ENCODE measurements at regions not wholly inside any gene's neighbourhood (a gene's known extent, or its start where the extent isn't known, plus 50 kb on each side); places are given as distances from the start of the nearest gene placed in this dataset.

DNA sequence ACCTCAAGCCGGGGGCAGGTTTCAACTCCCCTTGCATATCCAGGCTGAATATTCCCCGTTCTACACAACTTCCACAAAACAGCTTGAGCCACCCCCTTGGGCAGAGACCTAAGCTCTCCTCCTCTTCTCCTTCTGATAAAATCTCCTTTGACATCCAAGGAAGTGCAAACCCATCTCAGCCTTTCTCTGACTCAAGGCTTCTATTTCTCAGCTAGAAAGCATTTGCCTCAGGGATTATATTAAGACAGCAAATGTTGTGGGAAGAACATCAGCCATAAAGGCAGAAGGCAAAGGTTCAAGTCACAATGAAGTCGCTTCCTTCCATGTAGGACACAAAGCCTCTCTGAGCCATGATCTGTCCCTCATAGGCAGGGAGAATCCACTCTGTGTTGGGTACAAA, 386.6 kb upstream of the ARID1B start:
- Mint-ChIP-seq H3K9me3 (ENCODE audit: unreplicated experiment) (no peaks in the 10 kb centered on the region), H3K36me3 (ENCODE audit: low read depth, unreplicated experiment) (no peaks in the 10 kb centered on the region), H3K4me3 (ENCODE audit: unreplicated experiment) (no peak overlapping the region), H3K4me1 (ENCODE audit: unreplicated experiment) (peaks cover 8% of the 10 kb centered on the region), H3K27ac (ENCODE audit: unreplicated experiment) (no peak overlapping the region), H3K27me3 (ENCODE audit: unreplicated experiment) (peaks cover 2% of the 10 kb centered on the region)
- no peak for DNase-seq (ENCODE audit: low spot score)
- TF ChIP-seq, protein P1, sequence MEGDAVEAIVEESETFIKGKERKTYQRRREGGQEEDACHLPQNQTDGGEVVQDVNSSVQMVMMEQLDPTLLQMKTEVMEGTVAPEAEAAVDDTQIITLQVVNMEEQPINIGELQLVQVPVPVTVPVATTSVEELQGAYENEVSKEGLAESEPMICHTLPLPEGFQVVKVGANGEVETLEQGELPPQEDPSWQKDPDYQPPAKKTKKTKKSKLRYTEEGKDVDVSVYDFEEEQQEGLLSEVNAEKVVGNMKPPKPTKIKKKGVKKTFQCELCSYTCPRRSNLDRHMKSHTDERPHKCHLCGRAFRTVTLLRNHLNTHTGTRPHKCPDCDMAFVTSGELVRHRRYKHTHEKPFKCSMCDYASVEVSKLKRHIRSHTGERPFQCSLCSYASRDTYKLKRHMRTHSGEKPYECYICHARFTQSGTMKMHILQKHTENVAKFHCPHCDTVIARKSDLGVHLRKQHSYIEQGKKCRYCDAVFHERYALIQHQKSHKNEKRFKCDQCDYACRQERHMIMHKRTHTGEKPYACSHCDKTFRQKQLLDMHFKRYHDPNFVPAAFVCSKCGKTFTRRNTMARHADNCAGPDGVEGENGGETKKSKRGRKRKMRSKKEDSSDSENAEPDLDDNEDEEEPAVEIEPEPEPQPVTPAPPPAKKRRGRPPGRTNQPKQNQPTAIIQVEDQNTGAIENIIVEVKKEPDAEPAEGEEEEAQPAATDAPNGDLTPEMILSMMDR (IDR thresholded peaks at IDR 0.05; ENCODE audit: unreplicated experiment): no peak

DNA sequence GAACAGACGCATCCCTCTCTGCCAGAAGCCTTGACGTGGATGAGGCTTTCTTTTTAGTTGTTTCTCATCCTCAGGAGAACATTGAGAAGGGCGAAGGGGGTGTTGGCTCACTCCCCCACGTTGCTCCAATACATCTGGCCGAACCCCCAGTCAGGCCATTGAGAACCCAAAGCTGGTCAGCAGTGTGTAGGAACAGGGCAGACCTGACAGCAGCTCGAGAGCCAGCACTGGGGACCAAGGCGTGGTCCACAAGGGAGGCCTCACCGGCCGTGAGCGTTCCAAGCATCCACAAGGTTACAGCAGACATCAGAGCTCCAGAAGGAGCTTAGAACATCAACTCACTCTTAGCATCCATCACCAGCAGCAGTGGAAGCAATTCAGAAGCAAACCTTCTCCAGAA, 387.9 kb upstream of the ARID1B start:
- Mint-ChIP-seq H3K4me1 (ENCODE audit: unreplicated experiment) (peaks cover 8% of the 10 kb centered on the region), H3K9me3 (ENCODE audit: unreplicated experiment) (no peaks in the 10 kb centered on the region), H3K4me3 (ENCODE audit: unreplicated experiment) (no peak overlapping the region), H3K27me3 (ENCODE audit: unreplicated experiment) (peaks cover 2% of the 10 kb centered on the region), H3K36me3 (ENCODE audit: low read depth, unreplicated experiment) (no peaks in the 10 kb centered on the region), H3K27ac (ENCODE audit: unreplicated experiment) (no peak overlapping the region)
- TF ChIP-seq, protein P1 (IDR thresholded peaks at IDR 0.05; ENCODE audit: unreplicated experiment): no peak
- DNase-seq (ENCODE audit: low spot score): no peak

DNA sequence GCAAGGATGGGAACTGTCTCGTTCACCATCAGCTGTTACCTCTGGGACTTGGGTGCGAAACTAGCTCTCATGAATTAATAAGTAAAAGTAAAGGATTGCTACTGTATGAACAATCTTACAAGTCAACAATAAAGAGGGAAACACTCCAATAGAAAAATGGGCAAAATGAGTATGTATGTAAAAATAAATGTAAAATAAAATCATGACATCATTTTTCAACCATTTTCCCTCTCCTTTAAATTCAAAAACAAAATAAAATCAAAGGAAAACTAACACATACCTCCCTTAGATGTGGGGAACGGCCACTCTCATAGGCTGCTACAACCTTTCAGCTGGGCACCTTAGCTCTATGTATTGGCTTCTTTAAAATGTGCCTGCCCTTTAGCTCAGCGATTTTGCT, 389.7 kb upstream of the ARID1B start:
- H3K9me3 Mint-ChIP-seq (ENCODE audit: unreplicated experiment): no peaks in the 10 kb centered on the region
- H3K27me3 Mint-ChIP-seq (ENCODE audit: unreplicated experiment): peaks cover 2% of the 10 kb centered on the region
- no peak for DNase-seq (ENCODE audit: low spot score)
- H3K4me1 Mint-ChIP-seq (ENCODE audit: unreplicated experiment): peaks cover 8% of the 10 kb centered on the region
- TF ChIP-seq, protein P1 (IDR thresholded peaks at IDR 0.05; ENCODE audit: unreplicated experiment): no peak
- no peak overlapping the region for H3K4me3 Mint-ChIP-seq (ENCODE audit: unreplicated experiment)
- H3K27ac Mint-ChIP-seq (ENCODE audit: unreplicated experiment): no peak overlapping the region
- H3K36me3 Mint-ChIP-seq (ENCODE audit: low read depth, unreplicated experiment): no peaks in the 10 kb centered on the region

DNA sequence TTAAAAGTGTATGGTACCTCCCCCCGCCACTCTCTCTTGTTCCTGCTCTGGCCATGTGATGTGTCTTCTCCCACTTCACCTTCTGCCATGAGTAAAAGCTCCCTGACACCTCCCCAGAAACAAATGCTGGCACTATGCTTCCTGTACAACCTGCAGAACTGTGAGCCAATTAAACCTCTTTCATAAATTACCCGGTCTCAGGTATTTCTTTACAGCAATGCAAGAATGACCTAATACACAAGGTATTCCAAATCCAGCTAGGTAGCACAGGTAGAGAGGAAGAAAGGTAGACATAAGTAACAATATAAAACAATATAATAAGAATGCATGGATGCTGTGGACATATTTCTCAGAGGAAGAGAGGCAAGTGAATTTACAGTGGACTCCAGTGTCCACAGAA, 394.1 kb upstream of the ARID1B start:
- H3K4me3 Mint-ChIP-seq (ENCODE audit: unreplicated experiment): no peak overlapping the region
- TF ChIP-seq, protein P1 (IDR thresholded peaks at IDR 0.05; ENCODE audit: unreplicated experiment): no peak
- no peaks in the 10 kb centered on the region for H3K4me1 Mint-ChIP-seq (ENCODE audit: unreplicated experiment)

DNA sequence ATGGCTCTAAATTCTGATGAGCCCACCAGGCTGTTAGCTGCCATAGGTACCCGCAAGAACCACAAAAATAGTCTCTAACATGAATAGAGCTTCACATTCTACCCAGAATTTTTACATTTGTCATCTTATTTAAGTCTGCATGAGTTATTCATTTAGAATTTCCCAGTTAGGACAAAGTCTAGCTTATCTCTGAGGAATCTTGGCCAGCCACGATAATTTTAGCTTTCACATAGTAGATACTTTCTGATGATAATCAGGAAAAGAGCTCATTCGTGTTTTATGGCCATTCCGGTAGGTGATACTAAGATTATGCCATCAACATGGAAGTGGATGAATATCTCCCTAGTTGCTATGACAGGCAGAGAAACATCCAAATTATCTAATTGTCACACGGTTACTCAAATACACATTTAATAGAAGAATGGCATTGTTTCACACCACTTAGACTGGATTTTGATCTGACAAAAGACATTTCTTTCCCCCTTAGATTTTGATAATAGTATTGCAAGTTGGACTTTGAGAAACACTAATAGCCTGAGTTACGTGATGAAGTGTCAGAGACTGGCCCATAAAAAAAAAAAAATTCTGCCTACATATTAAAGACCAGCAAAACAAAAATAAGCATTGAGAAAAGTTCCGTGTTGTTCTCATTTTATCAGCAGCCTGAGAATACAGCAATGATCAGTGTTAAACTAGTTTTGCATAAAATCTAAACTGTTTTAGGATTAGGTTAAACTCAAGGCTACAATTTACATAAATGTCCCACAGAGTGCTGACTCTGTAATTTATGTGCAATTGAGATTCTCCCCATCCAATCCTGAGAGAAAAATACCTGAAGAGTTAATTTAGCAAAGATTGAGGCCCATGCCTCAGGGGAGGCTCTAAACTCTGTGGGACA, 397.5 kb upstream of the ARID1B start:
- Mint-ChIP-seq H3K4me1 (ENCODE audit: unreplicated experiment) (no peaks in the 10 kb centered on the region), H3K4me3 (ENCODE audit: unreplicated experiment) (no peak overlapping the region), H3K9me3 (ENCODE audit: unreplicated experiment) (no peaks in the 10 kb centered on the region), H3K36me3 (ENCODE audit: low read depth, unreplicated experiment) (no peaks in the 10 kb centered on the region), H3K27ac (ENCODE audit: unreplicated experiment) (no peak overlapping the region), H3K27me3 (ENCODE audit: unreplicated experiment) (no peaks in the 10 kb centered on the region)
- TF ChIP-seq, protein P1 (IDR thresholded peaks at IDR 0.05; ENCODE audit: unreplicated experiment): no peak
- no peak for DNase-seq (ENCODE audit: low spot score)

More for the DNA sequence above, 394.1 kb upstream of the ARID1B start:
- Mint-ChIP-seq H3K9me3 (ENCODE audit: unreplicated experiment) (no peaks in the 10 kb centered on the region), H3K27ac (ENCODE audit: unreplicated experiment) (no peak overlapping the region), H3K36me3 (ENCODE audit: low read depth, unreplicated experiment) (no peaks in the 10 kb centered on the region), H3K27me3 (ENCODE audit: unreplicated experiment) (peaks cover 2% of the 10 kb centered on the region)
- no peak for DNase-seq (ENCODE audit: low spot score)

All from endothelial cell (in vitro differentiated cells).